ENCODE measurements at regions not wholly inside any gene's neighbourhood (a gene's known extent, or its start where the extent isn't known, plus 50 kb on each side); places are given as distances from the start of the nearest gene placed in this dataset.
"Not testable (repeated sequence)": the region's sequence is repeated elsewhere in the genome, so short reads cannot be mapped to it uniquely, and the experiment has no call there.

GRCh38 chr20:55937283-55937682 lies 68.0 kb downstream of the CBLN4 start:
- H3K27ac ChIP-seq: no peak overlapping the region
- no peak for TF ChIP-seq CTCF (IDR thresholded peaks at IDR 0.05)
- DNase-seq (ENCODE audit: low spot score): no peak
- H3K4me3 ChIP-seq: no peak overlapping the region

- TF ChIP-seq CTCF (IDR thresholded peaks at IDR 0.05): no peak
- H3K4me3 ChIP-seq: no peak overlapping the region
- no peak overlapping the region for H3K27ac ChIP-seq
- no peak for DNase-seq (ENCODE audit: low spot score)
Observed at GRCh38 chr20:55936209-55936595, 69.1 kb downstream of the CBLN4 start.

GRCh38 chr20:55935448-55936208 lies 69.7 kb downstream of the CBLN4 start:
- no peak for TF ChIP-seq CTCF (IDR thresholded peaks at IDR 0.05)
- DNase-seq (ENCODE audit: low spot score): no peak
- Histone ChIP-seq H3K27ac (no peak overlapping the region), H3K4me3 (no peak overlapping the region)

- TF ChIP-seq CTCF (IDR thresholded peaks at IDR 0.05): no peak
- DNase-seq (ENCODE audit: low spot score): no peak
- H3K4me3 ChIP-seq: no peak overlapping the region
- no peak overlapping the region for H3K27ac ChIP-seq
Observed at GRCh38 chr20:55934146-55934545, 71.2 kb downstream of the CBLN4 start.

- H3K4me3 ChIP-seq; H3K27ac ChIP-seq; DNase-seq (ENCODE audit: low spot score): not testable (repeated sequence)
Observed at GRCh38 chr20:55930876-55931275, 74.4 kb downstream of the CBLN4 start.

- DNase-seq (ENCODE audit: low spot score): no peak
- no peak overlapping the region for H3K4me3 ChIP-seq
- TF ChIP-seq CTCF (IDR thresholded peaks at IDR 0.05): no peak
- no peak overlapping the region for H3K27ac ChIP-seq
Observed at GRCh38 chr20:55928266-55928665, 77.1 kb downstream of the CBLN4 start.

- no peak overlapping the region for H3K27ac ChIP-seq
- H3K4me3 ChIP-seq: no peak overlapping the region
- DNase-seq (ENCODE audit: low spot score): no peak
- TF ChIP-seq CTCF (IDR thresholded peaks at IDR 0.05): no peak
Observed at GRCh38 chr20:55919956-55920355, 85.4 kb downstream of the CBLN4 start.
